ENCODE measurements at regions not wholly inside any gene's neighbourhood (a gene's known extent, or its start where the extent isn't known, plus 50 kb on each side); places are given as distances from the start of the nearest gene placed in this dataset.

DNA sequence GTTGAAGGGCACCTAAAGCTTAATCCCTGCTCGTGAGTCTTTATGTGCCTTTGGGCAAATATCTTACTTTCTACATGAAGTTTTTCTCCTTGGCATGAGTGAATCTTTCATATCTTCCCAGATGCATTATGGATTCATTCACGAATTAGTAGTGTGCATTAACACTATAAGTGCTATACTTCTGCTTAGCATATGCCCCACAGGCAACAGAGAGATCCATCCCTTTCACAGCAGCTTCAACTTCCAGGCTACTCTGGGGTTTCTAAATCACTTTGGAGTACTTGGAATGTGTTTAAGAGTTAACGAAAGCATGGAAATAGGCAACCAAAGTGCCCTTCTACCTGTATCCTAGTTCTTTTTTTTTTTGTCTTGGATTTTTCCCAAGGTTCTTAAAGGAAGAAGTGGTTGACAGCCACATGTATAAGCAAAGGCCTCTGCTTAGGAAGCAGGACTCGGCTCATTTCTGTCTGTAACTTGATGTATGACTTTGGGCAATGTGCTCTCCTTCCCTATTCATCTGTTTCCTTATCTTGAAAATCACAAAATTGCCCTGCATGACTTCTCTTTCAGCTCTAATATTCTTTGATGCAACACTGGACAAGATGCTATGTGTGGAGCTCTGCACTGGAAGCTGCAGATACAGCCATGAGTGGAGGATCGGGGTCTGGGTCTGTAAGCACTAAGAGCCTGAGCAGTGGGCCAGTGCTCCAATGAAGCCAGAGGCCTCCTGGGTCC lies 54.5 kb upstream of the ME3 start:
- no peaks in the 10 kb centered on the region for H4K20me1 ChIP-seq (ENCODE audit: insufficient read depth)
- H3K9ac ChIP-seq (ENCODE audit: low read length): no peak overlapping the region
- no peak overlapping the region for H2AFZ ChIP-seq (ENCODE audit: low read depth, low read length)
- no peaks in the 10 kb centered on the region for H3K79me2 ChIP-seq (replicated peaks; ENCODE audit: insufficient read depth, low read length)
- H3K9me2 ChIP-seq (ENCODE audit: insufficient read depth, low read length): no peaks in the 10 kb centered on the region
- no peak overlapping the region for H3K4me3 ChIP-seq (ENCODE audit: low read length)
- H3K36me3 ChIP-seq (ENCODE audit: insufficient read depth, low read length): no peaks in the 10 kb centered on the region
- no peaks in the 10 kb centered on the region for H3K27me3 ChIP-seq (ENCODE audit: insufficient read depth, low read depth, low read length)
- no peak overlapping the region for H3K4me2 ChIP-seq (ENCODE audit: low read length)
- peaks cover 4% of the 10 kb centered on the region for H3K9me3 ChIP-seq (ENCODE audit: low read length)
- TF ChIP-seq, protein P1, sequence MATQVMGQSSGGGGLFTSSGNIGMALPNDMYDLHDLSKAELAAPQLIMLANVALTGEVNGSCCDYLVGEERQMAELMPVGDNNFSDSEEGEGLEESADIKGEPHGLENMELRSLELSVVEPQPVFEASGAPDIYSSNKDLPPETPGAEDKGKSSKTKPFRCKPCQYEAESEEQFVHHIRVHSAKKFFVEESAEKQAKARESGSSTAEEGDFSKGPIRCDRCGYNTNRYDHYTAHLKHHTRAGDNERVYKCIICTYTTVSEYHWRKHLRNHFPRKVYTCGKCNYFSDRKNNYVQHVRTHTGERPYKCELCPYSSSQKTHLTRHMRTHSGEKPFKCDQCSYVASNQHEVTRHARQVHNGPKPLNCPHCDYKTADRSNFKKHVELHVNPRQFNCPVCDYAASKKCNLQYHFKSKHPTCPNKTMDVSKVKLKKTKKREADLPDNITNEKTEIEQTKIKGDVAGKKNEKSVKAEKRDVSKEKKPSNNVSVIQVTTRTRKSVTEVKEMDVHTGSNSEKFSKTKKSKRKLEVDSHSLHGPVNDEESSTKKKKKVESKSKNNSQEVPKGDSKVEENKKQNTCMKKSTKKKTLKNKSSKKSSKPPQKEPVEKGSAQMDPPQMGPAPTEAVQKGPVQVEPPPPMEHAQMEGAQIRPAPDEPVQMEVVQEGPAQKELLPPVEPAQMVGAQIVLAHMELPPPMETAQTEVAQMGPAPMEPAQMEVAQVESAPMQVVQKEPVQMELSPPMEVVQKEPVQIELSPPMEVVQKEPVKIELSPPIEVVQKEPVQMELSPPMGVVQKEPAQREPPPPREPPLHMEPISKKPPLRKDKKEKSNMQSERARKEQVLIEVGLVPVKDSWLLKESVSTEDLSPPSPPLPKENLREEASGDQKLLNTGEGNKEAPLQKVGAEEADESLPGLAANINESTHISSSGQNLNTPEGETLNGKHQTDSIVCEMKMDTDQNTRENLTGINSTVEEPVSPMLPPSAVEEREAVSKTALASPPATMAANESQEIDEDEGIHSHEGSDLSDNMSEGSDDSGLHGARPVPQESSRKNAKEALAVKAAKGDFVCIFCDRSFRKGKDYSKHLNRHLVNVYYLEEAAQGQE (IDR thresholded peaks at IDR 0.05; ENCODE audit: borderline replicate concordance): no peak
- no peak for TF ChIP-seq TAF1 (IDR thresholded peaks at IDR 0.05; ENCODE audit: low read depth)
- TF ChIP-seq, protein P2, sequence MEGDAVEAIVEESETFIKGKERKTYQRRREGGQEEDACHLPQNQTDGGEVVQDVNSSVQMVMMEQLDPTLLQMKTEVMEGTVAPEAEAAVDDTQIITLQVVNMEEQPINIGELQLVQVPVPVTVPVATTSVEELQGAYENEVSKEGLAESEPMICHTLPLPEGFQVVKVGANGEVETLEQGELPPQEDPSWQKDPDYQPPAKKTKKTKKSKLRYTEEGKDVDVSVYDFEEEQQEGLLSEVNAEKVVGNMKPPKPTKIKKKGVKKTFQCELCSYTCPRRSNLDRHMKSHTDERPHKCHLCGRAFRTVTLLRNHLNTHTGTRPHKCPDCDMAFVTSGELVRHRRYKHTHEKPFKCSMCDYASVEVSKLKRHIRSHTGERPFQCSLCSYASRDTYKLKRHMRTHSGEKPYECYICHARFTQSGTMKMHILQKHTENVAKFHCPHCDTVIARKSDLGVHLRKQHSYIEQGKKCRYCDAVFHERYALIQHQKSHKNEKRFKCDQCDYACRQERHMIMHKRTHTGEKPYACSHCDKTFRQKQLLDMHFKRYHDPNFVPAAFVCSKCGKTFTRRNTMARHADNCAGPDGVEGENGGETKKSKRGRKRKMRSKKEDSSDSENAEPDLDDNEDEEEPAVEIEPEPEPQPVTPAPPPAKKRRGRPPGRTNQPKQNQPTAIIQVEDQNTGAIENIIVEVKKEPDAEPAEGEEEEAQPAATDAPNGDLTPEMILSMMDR (IDR thresholded peaks at IDR 0.05; ENCODE audit: poor library complexity, severe bottlenecking): no peak
- no peak for TF ChIP-seq MXI1 (conservative IDR thresholded peaks at IDR 0.05; ENCODE audit: poor library complexity, severe bottlenecking)
- TF ChIP-seq SMC3 (conservative IDR thresholded peaks at IDR 0.05; ENCODE audit: poor library complexity): no peak
- TF ChIP-seq EZH2 (IDR thresholded peaks at IDR 0.05; ENCODE audit: borderline replicate concordance, insufficient read depth, low read length, poor library complexity, severe bottlenecking): no peak
- no peak for TF ChIP-seq POLR2AphosphoS5 (IDR thresholded peaks at IDR 0.05)
- no peak for TF ChIP-seq EP300 (conservative IDR thresholded peaks at IDR 0.05; ENCODE audit: poor library complexity, severe bottlenecking)
- no peak for TF ChIP-seq RAD21 (conservative IDR thresholded peaks at IDR 0.05)
- H3K27ac ChIP-seq (ENCODE audit: low read length): no peak overlapping the region
- no peaks in the 10 kb centered on the region for H3F3A ChIP-seq (ENCODE audit: insufficient read depth, low read length, poor library complexity, severe bottlenecking)

DNA sequence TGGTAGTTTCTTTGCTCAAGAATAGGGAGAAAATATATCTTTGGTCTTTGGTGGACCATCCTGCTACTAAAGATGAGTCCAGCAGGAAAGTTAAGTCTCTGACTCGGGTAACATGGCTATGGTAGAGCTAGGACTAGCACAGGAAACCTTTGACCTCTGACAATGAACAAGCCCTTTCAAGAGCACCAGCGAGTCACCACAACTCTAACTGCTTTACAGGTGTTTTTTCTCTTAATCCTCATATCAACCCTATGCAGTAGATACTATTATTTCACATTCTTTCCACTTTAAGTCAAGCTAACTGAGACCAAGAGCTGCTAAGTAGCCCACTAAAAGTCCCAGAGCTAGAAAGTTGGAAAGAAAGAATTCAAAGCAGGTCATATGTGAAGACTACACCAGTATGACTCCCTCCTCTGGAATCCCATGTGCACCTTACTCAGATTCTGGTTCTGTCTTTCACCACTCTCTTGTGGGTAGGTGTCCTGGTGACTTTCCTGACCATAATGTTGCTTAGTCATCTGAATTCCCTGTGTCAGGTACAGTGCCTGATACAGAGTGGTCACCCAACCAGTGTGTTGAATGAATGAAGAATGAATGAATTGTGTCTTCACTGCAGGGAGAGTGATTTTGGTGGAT lies 53.8 kb upstream of the ME3 start:
- H3K9ac ChIP-seq (ENCODE audit: low read length): no peak overlapping the region
- no peaks in the 10 kb centered on the region for H4K20me1 ChIP-seq (ENCODE audit: insufficient read depth)
- H3K9me3 ChIP-seq (ENCODE audit: low read length): peaks cover 6% of the 10 kb centered on the region
- H3K4me2 ChIP-seq (ENCODE audit: low read length): no peak overlapping the region
- H3F3A ChIP-seq (ENCODE audit: insufficient read depth, low read length, poor library complexity, severe bottlenecking): no peaks in the 10 kb centered on the region
- no peaks in the 10 kb centered on the region for H3K79me2 ChIP-seq (replicated peaks; ENCODE audit: insufficient read depth, low read length)
- TF ChIP-seq, protein P2 (IDR thresholded peaks at IDR 0.05; ENCODE audit: poor library complexity, severe bottlenecking): no peak
- TF ChIP-seq POLR2AphosphoS5 (IDR thresholded peaks at IDR 0.05): no peak
- no peak overlapping the region for H2AFZ ChIP-seq (ENCODE audit: low read depth, low read length)
- no peaks in the 10 kb centered on the region for H3K9me2 ChIP-seq (ENCODE audit: insufficient read depth, low read length)
- H3K36me3 ChIP-seq (ENCODE audit: insufficient read depth, low read length): no peaks in the 10 kb centered on the region
- no peak overlapping the region for H3K4me3 ChIP-seq (ENCODE audit: low read length)
- no peak overlapping the region for H3K27ac ChIP-seq (ENCODE audit: low read length)
- H3K27me3 ChIP-seq (ENCODE audit: insufficient read depth, low read depth, low read length): no peaks in the 10 kb centered on the region
